HepG2 (cell line): ENCODE measurements at regions not wholly inside any gene's neighbourhood (a gene's known extent, or its start where the extent isn't known, plus 50 kb on each side); places are given as distances from the start of the nearest gene placed in this dataset.

Experiments used
- BRD4 ChIP-seq: sonication (generic); formaldehyde crosslinking; IDR thresholded peaks from 2 replicates; pipeline ENCODE4 v1.4.0; 2020; ENCODE audit warnings: missing genetic modification reagents
- CBX1 ChIP-seq: IDR thresholded peaks from one replicate; pipeline ENCODE4 v1.6.1; 2016; ENCODE audit warnings: antibody characterized with exemption, low read depth
- CBX5 ChIP-seq: sonication (generic); formaldehyde crosslinking; IDR thresholded peaks from 2 replicates; pipeline ENCODE4 v1.4.0; 2020; ENCODE audit warnings: missing genetic modification reagents, borderline replicate concordance
- FOXJ3 ChIP-seq: sonication (generic); formaldehyde crosslinking; IDR thresholded peaks from 2 replicates; pipeline ENCODE4 v1.4.0; 2020; ENCODE audit warnings: missing genetic modification reagents, mild to moderate bottlenecking, borderline replicate concordance
- HNF4G ChIP-seq, 2 experiments: sonication (generic) in 1 of 2; formaldehyde crosslinking in 1 of 2; IDR thresholded peaks; 2 replicates each; pipeline versions ENCODE4 v1.4.0 to v1.6.1; 2011 to 2020; ENCODE audit warnings: borderline replicate concordance in 2 of 2, low read depth in 2 of 2, mild to moderate bottlenecking in 2 of 2, low read length in 1 of 2, missing genetic modification reagents in 1 of 2, moderate library complexity in 1 of 2
- KDM1A ChIP-seq: IDR thresholded peaks from 2 replicates; pipeline ENCODE4 v1.6.1; 2016; ENCODE audit warnings: missing compliant biosample characterization
- POLR2A ChIP-seq, 2 experiments: IDR thresholded peaks; 2 replicates each; pipeline ENCODE4 v1.6.1; 2011; ENCODE audit warnings: low read depth in 2 of 2, low read length in 2 of 2, mild to moderate bottlenecking in 1 of 2, moderate library complexity in 1 of 2; ENCODE audit not compliant: insufficient read depth in 1 of 2
- SKI ChIP-seq: fragments of 450-650 bp; IDR thresholded peaks from one replicate; pipeline ENCODE4 v1.6.1; 2018; ENCODE audit warnings: mild to moderate bottlenecking; ENCODE audit not compliant: partially characterized antibody
- ZNF274 ChIP-seq: sonication (generic); formaldehyde crosslinking; IDR thresholded peaks from 2 replicates; pipeline ENCODE4 v1.5.1; 2020; ENCODE audit warnings: mild to moderate bottlenecking, missing genetic modification reagents
- ZNF775 ChIP-seq: sonication (generic); formaldehyde crosslinking; IDR thresholded peaks from 2 replicates; pipeline ENCODE4 v1.4.0; 2020; ENCODE audit warnings: missing genetic modification reagents, mild to moderate bottlenecking, moderate library complexity, borderline replicate concordance
- ZSCAN9 ChIP-seq: IDR thresholded peaks from 2 replicates; pipeline ENCODE4 v1.6.1; 2016; ENCODE audit warnings: borderline replicate concordance
- TF ChIP-seq, protein P1 (sequence below): sonication (generic); formaldehyde crosslinking; IDR thresholded peaks from 2 replicates; pipeline ENCODE4 v1.8.1; 2022; ENCODE audit warnings: mild to moderate bottlenecking, missing genetic modification reagents
- TF ChIP-seq, protein P2 (sequence below): sonication (generic); formaldehyde crosslinking; IDR thresholded peaks from 2 replicates; pipeline ENCODE4 v1.5.0; 2020; ENCODE audit warnings: mild to moderate bottlenecking, missing genetic modification reagents, moderate library complexity
- TF ChIP-seq, protein P3 (sequence below): sonication (generic); formaldehyde crosslinking; IDR thresholded peaks from 2 replicates; pipeline ENCODE4 v1.5.0; 2020; ENCODE audit warnings: missing genetic modification reagents

DNA sequence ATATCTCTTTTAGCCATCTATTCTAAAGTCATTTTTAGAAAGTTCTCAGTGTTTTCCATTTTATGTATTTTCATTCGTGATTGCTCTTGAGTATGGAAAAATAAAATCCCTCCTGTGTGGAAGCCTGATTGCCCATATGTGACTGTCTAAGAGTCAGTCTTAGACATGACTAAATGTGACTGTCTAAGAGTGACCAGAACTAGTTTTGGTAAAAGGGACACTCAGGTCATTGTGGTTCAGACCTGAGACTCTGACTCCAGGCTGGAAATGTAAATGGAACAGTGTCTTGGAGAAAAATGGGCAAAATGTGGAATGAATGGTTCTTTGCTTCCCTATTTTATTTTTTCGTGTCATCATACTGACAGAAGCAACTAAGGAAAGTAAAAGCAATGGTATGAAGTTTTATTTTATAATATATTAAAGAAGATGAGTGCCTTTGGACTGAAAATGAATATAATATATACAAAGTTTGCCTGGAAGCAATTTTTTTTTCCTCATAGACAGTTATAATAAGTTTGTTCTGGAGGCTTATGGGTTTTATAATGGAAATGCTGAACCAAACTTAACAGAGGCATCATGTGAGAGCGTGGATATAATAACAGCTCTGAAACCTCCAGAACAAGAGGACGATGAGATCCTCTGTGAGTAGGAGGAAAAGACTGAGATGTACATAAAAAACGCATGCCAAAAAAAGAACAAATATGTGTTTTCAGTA lies 264.4 kb downstream of the ZPLD1 start:
- TF ChIP-seq BRD4: no peak
- TF ChIP-seq, protein P1, sequence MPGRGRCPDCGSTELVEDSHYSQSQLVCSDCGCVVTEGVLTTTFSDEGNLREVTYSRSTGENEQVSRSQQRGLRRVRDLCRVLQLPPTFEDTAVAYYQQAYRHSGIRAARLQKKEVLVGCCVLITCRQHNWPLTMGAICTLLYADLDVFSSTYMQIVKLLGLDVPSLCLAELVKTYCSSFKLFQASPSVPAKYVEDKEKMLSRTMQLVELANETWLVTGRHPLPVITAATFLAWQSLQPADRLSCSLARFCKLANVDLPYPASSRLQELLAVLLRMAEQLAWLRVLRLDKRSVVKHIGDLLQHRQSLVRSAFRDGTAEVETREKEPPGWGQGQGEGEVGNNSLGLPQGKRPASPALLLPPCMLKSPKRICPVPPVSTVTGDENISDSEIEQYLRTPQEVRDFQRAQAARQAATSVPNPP: no peak
- TF ChIP-seq ZSCAN9 (CRISPR knock-in tag): no peak
- no peak for TF ChIP-seq FOXJ3 (CRISPR knock-in tag)
- TF ChIP-seq CBX1: no peak
- no peak for TF ChIP-seq POLR2A (IDR thresholded peaks at IDR 0.05; ENCODE audit: insufficient read depth in 1 of 2, low read depth in 2 of 2, low read length in 2 of 2)
- no peak for TF ChIP-seq HNF4G (IDR thresholded peaks at IDR 0.05; ENCODE audit: borderline replicate concordance, low read depth, low read length)
- TF ChIP-seq HNF4G (CRISPR knock-in tag; IDR thresholded peaks at IDR 0.05; ENCODE audit: borderline replicate concordance, low read depth): no peak
- TF ChIP-seq, protein P2, sequence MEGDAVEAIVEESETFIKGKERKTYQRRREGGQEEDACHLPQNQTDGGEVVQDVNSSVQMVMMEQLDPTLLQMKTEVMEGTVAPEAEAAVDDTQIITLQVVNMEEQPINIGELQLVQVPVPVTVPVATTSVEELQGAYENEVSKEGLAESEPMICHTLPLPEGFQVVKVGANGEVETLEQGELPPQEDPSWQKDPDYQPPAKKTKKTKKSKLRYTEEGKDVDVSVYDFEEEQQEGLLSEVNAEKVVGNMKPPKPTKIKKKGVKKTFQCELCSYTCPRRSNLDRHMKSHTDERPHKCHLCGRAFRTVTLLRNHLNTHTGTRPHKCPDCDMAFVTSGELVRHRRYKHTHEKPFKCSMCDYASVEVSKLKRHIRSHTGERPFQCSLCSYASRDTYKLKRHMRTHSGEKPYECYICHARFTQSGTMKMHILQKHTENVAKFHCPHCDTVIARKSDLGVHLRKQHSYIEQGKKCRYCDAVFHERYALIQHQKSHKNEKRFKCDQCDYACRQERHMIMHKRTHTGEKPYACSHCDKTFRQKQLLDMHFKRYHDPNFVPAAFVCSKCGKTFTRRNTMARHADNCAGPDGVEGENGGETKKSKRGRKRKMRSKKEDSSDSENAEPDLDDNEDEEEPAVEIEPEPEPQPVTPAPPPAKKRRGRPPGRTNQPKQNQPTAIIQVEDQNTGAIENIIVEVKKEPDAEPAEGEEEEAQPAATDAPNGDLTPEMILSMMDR (CRISPR knock-in tag): no peak
- TF ChIP-seq KDM1A (CRISPR knock-in tag): no peak
- no peak for TF ChIP-seq ZNF274 (CRISPR knock-in tag)
- TF ChIP-seq, protein P3, sequence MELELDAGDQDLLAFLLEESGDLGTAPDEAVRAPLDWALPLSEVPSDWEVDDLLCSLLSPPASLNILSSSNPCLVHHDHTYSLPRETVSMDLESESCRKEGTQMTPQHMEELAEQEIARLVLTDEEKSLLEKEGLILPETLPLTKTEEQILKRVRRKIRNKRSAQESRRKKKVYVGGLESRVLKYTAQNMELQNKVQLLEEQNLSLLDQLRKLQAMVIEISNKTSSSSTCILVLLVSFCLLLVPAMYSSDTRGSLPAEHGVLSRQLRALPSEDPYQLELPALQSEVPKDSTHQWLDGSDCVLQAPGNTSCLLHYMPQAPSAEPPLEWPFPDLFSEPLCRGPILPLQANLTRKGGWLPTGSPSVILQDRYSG (CRISPR knock-in tag): no peak
- no peak for TF ChIP-seq SKI
- TF ChIP-seq CBX5 (CRISPR knock-in tag): no peak
- no peak for TF ChIP-seq ZNF775 (CRISPR knock-in tag)
